ENCODE measurements at regions not wholly inside any gene's neighbourhood (a gene's known extent, or its start where the extent isn't known, plus 50 kb on each side); places are given as distances from the start of the nearest gene placed in this dataset.

- H2AFZ ChIP-seq (ENCODE audit: low read length), result no peak overlapping the region
- H3K9me3 ChIP-seq (ENCODE audit: low read length), result no peaks in the 10 kb centered on the region
- POLR2A ChIA-PET, result no interaction called here
- no peaks in the 10 kb centered on the region for H4K20me1 ChIP-seq (ENCODE audit: insufficient read depth, low read length)
- peaks cover 38% of the 10 kb centered on the region for H3K4me1 ChIP-seq (ENCODE audit: insufficient read depth, low read length)
- no peaks in the 10 kb centered on the region for H3K27me3 ChIP-seq (ENCODE audit: control insufficient read depth in 1 of 2, insufficient read depth in 2 of 2, low read length in 2 of 2)
- CTCF ChIA-PET (ENCODE audit: low intra/inter-chr PET ratio, low total read pairs), result no interaction called here
- no peak for DNase-seq (ENCODE audit: low spot score)
- no peak for FAIRE-seq
- ATAC-seq, result no peak
- TF ChIP-seq PATZ1 (CRISPR knock-in tag; IDR thresholded peaks at IDR 0.05), result no peak
- TF ChIP-seq ZNF335 (CRISPR knock-in tag; IDR thresholded peaks at IDR 0.05), result no peak
- TF ChIP-seq CREB3 (CRISPR knock-in tag; IDR thresholded peaks at IDR 0.05), result no peak
- TF ChIP-seq HNRNPLL (IDR thresholded peaks at IDR 0.05; ENCODE audit: low read depth, low read length, poor library complexity, severe bottlenecking), result no peak
- no peak for TF ChIP-seq BORCS8-MEF2B (CRISPR knock-in tag; IDR thresholded peaks at IDR 0.05)
- TF ChIP-seq FOSL2 (CRISPR knock-in tag; IDR thresholded peaks at IDR 0.05), result no peak
- no peak for TF ChIP-seq TGIF2 (CRISPR knock-in tag; IDR thresholded peaks at IDR 0.05)
- no peak for TF ChIP-seq FIP1L1 (IDR thresholded peaks at IDR 0.05; ENCODE audit: borderline replicate concordance, insufficient read depth, low read depth, low read length)
- no peak for TF ChIP-seq ZNF30 (CRISPR knock-in tag; IDR thresholded peaks at IDR 0.05)
- no peak for TF ChIP-seq ZNF512B (CRISPR knock-in tag; IDR thresholded peaks at IDR 0.05; ENCODE audit: borderline replicate concordance)
- TF ChIP-seq ZNF18 (CRISPR knock-in tag; IDR thresholded peaks at IDR 0.05; ENCODE audit: insufficient replicate concordance), result no peak
- TF ChIP-seq ZNF441 (CRISPR knock-in tag; IDR thresholded peaks at IDR 0.05; ENCODE audit: borderline replicate concordance), result no peak
- TF ChIP-seq DNMT3B (CRISPR knock-in tag; conservative IDR thresholded peaks at IDR 0.05), result no peak
- no peak for TF ChIP-seq NKX3-1 (CRISPR knock-in tag; IDR thresholded peaks at IDR 0.05)
- TF ChIP-seq SIX4 (CRISPR knock-in tag; IDR thresholded peaks at IDR 0.05), result no peak
- no peak for TF ChIP-seq ZBTB3 (CRISPR knock-in tag; IDR thresholded peaks at IDR 0.05; ENCODE audit: borderline replicate concordance, low read depth)
- TF ChIP-seq NFRKB (IDR thresholded peaks at IDR 0.05), result no peak
- H3K27ac ChIP-seq (ENCODE audit: extremely low read length, insufficient read depth, low read length), result no peak overlapping the region
- no TSS peak for BruUV-seq (replicated peaks)
- no peak overlapping the region for H3K4me3 ChIP-seq (replicated peaks in 1 of 3; ENCODE audit: insufficient read depth in 1 of 3, low read depth in 2 of 3, low read length in 3 of 3)
- 44% methylated on average over 1 of the region's 1 CpG for WGBS (ENCODE audit: low lambda C conversion rate)
- H3K9ac ChIP-seq (ENCODE audit: insufficient read depth, low read depth, low read length), result no peak overlapping the region
- no peaks in the 10 kb centered on the region for H3K79me2 ChIP-seq (ENCODE audit: insufficient read depth, low read length)
- no peak overlapping the region for H3K4me2 ChIP-seq (ENCODE audit: low read depth, low read length)
- in situ Hi-C loops (cut with HindIII; ENCODE audit: extremely low pct_ligation_motif_present, low pct_unique_long_range_greater_than_20kb), result no loop called here
- intact Hi-C loops (cut with micrococcal nuclease; ENCODE audit: unreplicated experiment), result no loop called here
- H3K36me3 ChIP-seq (replicated peaks in 1 of 2; ENCODE audit: control insufficient read depth in 1 of 2, insufficient read depth in 2 of 2, low read length in 2 of 2), result no peaks in the 10 kb centered on the region
Observed at GRCh38 chr12:64995816-64996215, 125.3 kb downstream of the WIF1 start.
